ENCODE measurements at regions not wholly inside any gene's neighbourhood (a gene's known extent, or its start where the extent isn't known, plus 50 kb on each side); places are given as distances from the start of the nearest gene placed in this dataset.

DNA sequence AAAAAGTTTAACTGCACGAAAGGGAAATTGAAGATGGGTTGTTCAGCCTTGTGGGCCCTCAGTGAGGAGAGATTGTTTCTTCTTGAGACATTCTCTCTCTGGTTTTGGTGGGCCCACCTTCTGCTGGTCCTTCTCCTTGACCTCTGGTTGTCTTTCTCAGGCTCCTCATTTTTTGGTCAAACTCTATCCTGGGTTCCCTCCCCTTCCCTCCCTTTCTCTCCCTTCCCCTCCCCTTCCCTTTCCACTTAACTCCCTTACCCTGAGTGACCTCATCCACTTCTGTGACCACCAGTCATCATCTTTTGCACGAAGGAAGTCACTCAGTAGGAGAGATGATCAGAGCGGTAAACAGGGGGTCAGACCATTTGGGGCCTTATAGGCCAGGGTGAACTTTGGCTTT is 71.5 kb upstream of the RALY start:
- TF ChIP-seq MAX (IDR thresholded peaks at IDR 0.05) (no peak), CREB1 (IDR thresholded peaks at IDR 0.05; ENCODE audit: low read depth) (no peak), REST (IDR thresholded peaks at IDR 0.05; ENCODE audit: low read depth) (no peak)
- TF ChIP-seq, protein P1, sequence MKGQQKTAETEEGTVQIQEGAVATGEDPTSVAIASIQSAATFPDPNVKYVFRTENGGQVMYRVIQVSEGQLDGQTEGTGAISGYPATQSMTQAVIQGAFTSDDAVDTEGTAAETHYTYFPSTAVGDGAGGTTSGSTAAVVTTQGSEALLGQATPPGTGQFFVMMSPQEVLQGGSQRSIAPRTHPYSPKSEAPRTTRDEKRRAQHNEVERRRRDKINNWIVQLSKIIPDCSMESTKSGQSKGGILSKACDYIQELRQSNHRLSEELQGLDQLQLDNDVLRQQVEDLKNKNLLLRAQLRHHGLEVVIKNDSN (IDR thresholded peaks at IDR 0.05), result no peak

DNA sequence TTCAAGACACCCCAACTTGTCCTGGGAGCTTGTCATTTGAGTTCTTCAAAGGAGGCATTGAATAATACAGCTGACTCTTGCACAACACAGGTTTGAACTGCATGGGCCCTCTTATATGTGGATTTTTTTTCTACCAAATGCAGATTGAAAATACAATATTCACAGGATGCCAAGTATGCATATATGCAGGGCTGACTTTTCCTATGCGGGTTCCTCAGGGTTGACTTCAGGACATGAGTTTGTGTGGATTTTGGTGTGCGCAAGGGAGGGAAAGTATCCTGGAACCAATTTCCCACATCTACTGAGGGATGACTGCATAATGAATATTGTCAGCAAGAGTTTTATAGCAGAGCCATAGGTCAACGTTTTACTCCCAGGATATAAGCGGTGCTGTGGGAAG is 70.0 kb upstream of the RALY start:
- TF ChIP-seq CEBPB (IDR thresholded peaks at IDR 0.05) (no peak), NFIC (IDR thresholded peaks at IDR 0.05) (no peak), ZBTB7A (IDR thresholded peaks at IDR 0.05; ENCODE audit: low read depth) (no peak), MAX (IDR thresholded peaks at IDR 0.05) (no peak), EP300 (IDR thresholded peaks at IDR 0.05; ENCODE audit: borderline replicate concordance) (no peak)

GRCh38 chr20:33925867-33926266 is 67.8 kb upstream of the RALY start:
- TF ChIP-seq REST (IDR thresholded peaks at IDR 0.05; ENCODE audit: low read depth) (no peak), NFIC (IDR thresholded peaks at IDR 0.05) (no peak), CEBPB (IDR thresholded peaks at IDR 0.05) (no peak), FOXM1 (IDR thresholded peaks at IDR 0.05; ENCODE audit: borderline replicate concordance, low read depth) (no peak), TAF1 (IDR thresholded peaks at IDR 0.05; ENCODE audit: low read depth) (no peak), EGR1 (IDR thresholded peaks at IDR 0.05) (no peak), ZBTB7A (IDR thresholded peaks at IDR 0.05; ENCODE audit: low read depth) (no peak), RAD21 (IDR thresholded peaks at IDR 0.05; ENCODE audit: low read depth) (no peak), YY1 (IDR thresholded peaks at IDR 0.05; ENCODE audit: low read depth) (no peak), CREB1 (IDR thresholded peaks at IDR 0.05; ENCODE audit: low read depth) (no peak), TCF12 (IDR thresholded peaks at IDR 0.05; ENCODE audit: low read depth) (no peak), EP300 (IDR thresholded peaks at IDR 0.05; ENCODE audit: borderline replicate concordance) (no peak), TEAD4 (IDR thresholded peaks at IDR 0.05) (no peak), MAX (IDR thresholded peaks at IDR 0.05) (no peak)
- TF ChIP-seq, protein P1 (IDR thresholded peaks at IDR 0.05), result no peak

DNA sequence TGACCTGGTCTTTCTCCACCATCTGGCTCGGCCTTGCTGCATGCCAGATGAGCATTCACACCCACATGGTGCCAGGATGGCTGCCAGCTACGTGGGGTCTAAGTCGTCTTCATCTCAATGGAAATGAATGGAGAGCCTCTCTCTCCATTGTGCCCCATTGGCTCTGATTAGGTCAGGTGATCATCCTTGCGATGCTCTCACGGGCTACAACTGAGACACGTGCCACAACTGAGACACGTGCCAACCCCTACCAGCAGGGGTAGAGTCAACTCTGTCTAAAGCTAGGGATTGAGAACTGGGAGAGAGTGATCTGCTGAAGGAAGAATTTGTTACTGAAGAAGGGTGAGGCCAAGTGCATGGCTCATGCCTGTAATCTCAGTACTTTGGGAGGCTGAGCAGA is 67.3 kb upstream of the RALY start:
- TF ChIP-seq YY1 (IDR thresholded peaks at IDR 0.05; ENCODE audit: low read depth), result no peak
- TF ChIP-seq, protein P1 (IDR thresholded peaks at IDR 0.05), result peak; percentile 58

- TF ChIP-seq NFIC (IDR thresholded peaks at IDR 0.05) (no peak), CEBPB (IDR thresholded peaks at IDR 0.05) (no peak), EGR1 (IDR thresholded peaks at IDR 0.05) (no peak), EP300 (IDR thresholded peaks at IDR 0.05; ENCODE audit: borderline replicate concordance) (no peak), CREB1 (IDR thresholded peaks at IDR 0.05; ENCODE audit: low read depth) (no peak), RAD21 (IDR thresholded peaks at IDR 0.05; ENCODE audit: low read depth) (no peak), FOXM1 (IDR thresholded peaks at IDR 0.05; ENCODE audit: borderline replicate concordance, low read depth) (no peak), REST (IDR thresholded peaks at IDR 0.05; ENCODE audit: low read depth) (no peak), ZBTB7A (IDR thresholded peaks at IDR 0.05; ENCODE audit: low read depth) (no peak), YY1 (IDR thresholded peaks at IDR 0.05; ENCODE audit: low read depth) (no peak), MAX (IDR thresholded peaks at IDR 0.05) (no peak), TCF12 (IDR thresholded peaks at IDR 0.05; ENCODE audit: low read depth) (no peak), TEAD4 (IDR thresholded peaks at IDR 0.05) (no peak), TAF1 (IDR thresholded peaks at IDR 0.05; ENCODE audit: low read depth) (no peak)
- TF ChIP-seq, protein P1 (IDR thresholded peaks at IDR 0.05), result no peak
Measured at GRCh38 chr20:33927724-33928123, 66.0 kb upstream of the RALY start.
